Activated B cell treated with CpG ODN at 0.5 μM for 24 hours (primary cell): ENCODE measurements at regions not wholly inside any gene's neighbourhood (a gene's known extent, or its start where the extent isn't known, plus 50 kb on each side); places are given as distances from the start of the nearest gene placed in this dataset.

Experiments used
- ATAC-seq: fragments of 200-7000 bp; cut with Tn5 transposase; one replicate; pipeline ENCODE4 v1.10.0; 2021; ENCODE audit warnings: low read depth, mild to moderate bottlenecking, moderate library complexity
- CTCF ChIA-PET: fragments of 350-600 bp; sonication (Branson Sonifier 250); formaldehyde crosslinking; loops from one replicate; lab custom pipeline; 2021; ENCODE audit warnings: antibody characterized with exemption; lab: Charles Lee
- POLR2A ChIA-PET: fragments of 350-600 bp; sonication (Branson Sonifier 250); formaldehyde crosslinking; loops from one replicate; lab custom pipeline; 2021; ENCODE audit warnings: antibody characterized with exemption; lab: Charles Lee
- DNase-seq: peaks from one replicate; pipeline ENCODE4 v3.0.0; 2022
- H3K27ac Mint-ChIP-seq: one replicate; pipeline ENCODE4 v1.8.0; 2020; ENCODE audit warnings: mixed read lengths
- H3K27me3 Mint-ChIP-seq: one replicate; pipeline ENCODE4 v1.8.0; 2021; ENCODE audit warnings: mixed read lengths
- H3K36me3 Mint-ChIP-seq: one replicate; pipeline ENCODE4 v1.8.0; 2021; ENCODE audit warnings: low read depth, mixed read lengths
- H3K4me1 Mint-ChIP-seq: one replicate; pipeline ENCODE4 v1.8.0; 2021; ENCODE audit warnings: mixed read lengths
- H3K4me3 Mint-ChIP-seq: one replicate; pipeline ENCODE4 v1.8.0; 2020; ENCODE audit warnings: mild to moderate bottlenecking, mixed read lengths
- H3K9me3 Mint-ChIP-seq: one replicate; pipeline ENCODE4 v1.8.0; 2020; ENCODE audit warnings: mixed read lengths
- CTCF ChIP-seq: fragments of 200-600 bp; IDR thresholded peaks from one replicate; pipeline ENCODE4 v1.8.0; 2022; ENCODE audit warnings: antibody characterized with exemption, mild to moderate bottlenecking
- intact Hi-C: fragments of 100-400 bp; cut with micrococcal nuclease; formaldehyde crosslinking; loops from one replicate; pipeline ENCODE4 v1.15.1; 2024

GRCh38 chr3:80537680-80538079 lies 769.9 kb upstream of the ROBO1 start:
- ChIA-PET POLR2A (no interaction called here), CTCF (no interaction called here)
- H3K27ac Mint-ChIP-seq = no peak overlapping the region
- no peak overlapping the region for H3K4me3 Mint-ChIP-seq
- no peak for TF ChIP-seq CTCF
- intact Hi-C loops = no loop called here
- H3K9me3 Mint-ChIP-seq = peaks cover 5% of the 10 kb centered on the region
- ATAC-seq (no peak), DNase-seq (no peak)
- no peaks in the 10 kb centered on the region for H3K36me3 Mint-ChIP-seq
- no peaks in the 10 kb centered on the region for H3K27me3 Mint-ChIP-seq
- H3K4me1 Mint-ChIP-seq = no peaks in the 10 kb centered on the region

GRCh38 chr3:80535286-80535685 lies 767.5 kb upstream of the ROBO1 start:
- no peaks in the 10 kb centered on the region for H3K27me3 Mint-ChIP-seq
- POLR2A ChIA-PET = no interaction called here
- intact Hi-C loops = no loop called here
- H3K9me3 Mint-ChIP-seq = peaks cover 8% of the 10 kb centered on the region
- no peaks in the 10 kb centered on the region for H3K36me3 Mint-ChIP-seq
- no peak overlapping the region for H3K27ac Mint-ChIP-seq
- no peak overlapping the region for H3K4me3 Mint-ChIP-seq
- no peak for DNase-seq
- CTCF ChIA-PET = no interaction called here
- no peak for TF ChIP-seq CTCF
- no peak for ATAC-seq
- H3K4me1 Mint-ChIP-seq = no peaks in the 10 kb centered on the region

- Mint-ChIP-seq H3K36me3 (no peaks in the 10 kb centered on the region), H3K4me3 (no peak overlapping the region), H3K4me1 (no peaks in the 10 kb centered on the region), H3K27ac (no peak overlapping the region), H3K9me3 (peaks cover 8% of the 10 kb centered on the region), H3K27me3 (no peaks in the 10 kb centered on the region)
- no peak for DNase-seq
- TF ChIP-seq CTCF = no peak
- ATAC-seq = no peak
- ChIA-PET POLR2A (no interaction called here), CTCF (no interaction called here)
- intact Hi-C loops = no loop called here
Observed at GRCh38 chr3:80533553-80533952, 765.8 kb upstream of the ROBO1 start.

- Mint-ChIP-seq H3K4me3 (no peak overlapping the region), H3K27ac (no peak overlapping the region), H3K36me3 (no peaks in the 10 kb centered on the region), H3K4me1 (no peaks in the 10 kb centered on the region), H3K9me3 (peaks cover 4% of the 10 kb centered on the region), H3K27me3 (no peaks in the 10 kb centered on the region)
- no peak for ATAC-seq
- ChIA-PET POLR2A (no interaction called here), CTCF (no interaction called here)
- DNase-seq = no peak
- TF ChIP-seq CTCF = no peak
- intact Hi-C loops = no loop called here
Observed at GRCh38 chr3:80526153-80526552, 758.4 kb upstream of the ROBO1 start.

- intact Hi-C loops = no loop called here
- DNase-seq = no peak
- H3K4me1 Mint-ChIP-seq = no peaks in the 10 kb centered on the region
- no peaks in the 10 kb centered on the region for H3K9me3 Mint-ChIP-seq
- no peaks in the 10 kb centered on the region for H3K36me3 Mint-ChIP-seq
- no peak for TF ChIP-seq CTCF
- no peak overlapping the region for H3K27ac Mint-ChIP-seq
- no peak overlapping the region for H3K4me3 Mint-ChIP-seq
- ATAC-seq = no peak
- H3K27me3 Mint-ChIP-seq = no peaks in the 10 kb centered on the region
- ChIA-PET CTCF (no interaction called here), POLR2A (no interaction called here)
Observed at GRCh38 chr3:80521081-80521480, 753.3 kb upstream of the ROBO1 start.
